SH-SY5Y (cell line): ENCODE measurements at regions not wholly inside any gene's neighbourhood (a gene's known extent, or its start where the extent isn't known, plus 50 kb on each side); places are given as distances from the start of the nearest gene placed in this dataset.

ENCODE experiments used
- GATA2 ChIP-seq: IDR thresholded peaks from 2 replicates; pipeline ENCODE4 v1.6.1; 2011; ENCODE audit warnings: mild to moderate bottlenecking, low read depth, low read length
- GATA3 ChIP-seq: IDR thresholded peaks from 2 replicates; pipeline ENCODE4 v1.6.1; 2011; ENCODE audit warnings: low read depth, mild to moderate bottlenecking, low read length, moderate library complexity

DNA sequence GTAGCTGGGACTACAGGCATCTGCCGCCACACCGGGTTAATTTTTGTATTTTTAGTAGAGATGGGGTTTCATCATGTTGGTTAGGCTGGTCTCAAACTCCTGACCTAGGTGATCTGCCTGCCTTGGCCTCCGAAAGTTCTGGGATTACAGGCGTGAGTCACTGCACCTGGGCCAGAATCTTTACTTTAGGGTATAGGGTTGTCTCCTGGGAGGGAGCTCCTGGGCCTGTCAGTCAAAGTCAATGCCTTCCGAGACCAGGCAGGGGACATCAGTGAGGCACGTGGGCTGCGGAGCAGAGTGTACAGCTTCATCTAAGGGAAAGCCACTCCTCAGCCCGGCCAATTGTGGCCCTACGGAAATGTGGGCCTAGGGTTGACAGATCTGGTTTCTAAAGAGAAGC, 108.6 kb downstream of the FGF18 start:
- no peak for TF ChIP-seq GATA2
- TF ChIP-seq GATA3: no peak
